ENCODE measurements at regions not wholly inside any gene's neighbourhood (a gene's known extent, or its start where the extent isn't known, plus 50 kb on each side); places are given as distances from the start of the nearest gene placed in this dataset.

- in situ Hi-C loops (cut with HindIII; ENCODE audit: low pct_unique_long_range_greater_than_20kb, low sequenced_read_pairs) = no loop called here
Measured at GRCh38 chr2:19409046-19409445, 50.6 kb upstream of the OSR1 start.

GRCh38 chr2:19408592-19408991 lies 50.2 kb upstream of the OSR1 start:
- Histone ChIP-seq H3K27ac (ENCODE audit: low read length) (no peak overlapping the region), H3K27me3 (ENCODE audit: control insufficient read depth, insufficient read depth, low read length) (no peaks in the 10 kb centered on the region), H3K4me3 (ENCODE audit: low read depth in 2 of 2, low read length in 2 of 2) (no peak overlapping the region), H3K9me3 (ENCODE audit: control insufficient read depth, insufficient read depth, low read depth, low read length) (no peaks in the 10 kb centered on the region), H3K36me3 (ENCODE audit: control insufficient read depth, insufficient read depth, low read length) (no peaks in the 10 kb centered on the region), H3K4me1 (ENCODE audit: control insufficient read depth, insufficient read depth, low read length) (no peaks in the 10 kb centered on the region)
- no peak for ATAC-seq
- CTCF ChIA-PET = no interaction called here
- POLR2A ChIA-PET = no interaction called here
- in situ Hi-C loops (cut with HindIII; ENCODE audit: low pct_unique_long_range_greater_than_20kb, low sequenced_read_pairs) = no loop called here
- no TSS peak for BruUV-seq (replicated peaks)
- TF ChIP-seq TCF7L2 (IDR thresholded peaks at IDR 0.05; ENCODE audit: low read depth, low read length) (no peak), SIN3A (IDR thresholded peaks at IDR 0.05; ENCODE audit: borderline replicate concordance, insufficient read depth, low read depth, low read length) (no peak), REST (IDR thresholded peaks at IDR 0.05; ENCODE audit: insufficient read depth in 1 of 2, low read depth in 2 of 2, low read length in 1 of 2) (no peak), CTCF (IDR thresholded peaks at IDR 0.05) (no peak), POLR2AphosphoS5 (IDR thresholded peaks at IDR 0.05; ENCODE audit: low read depth, low read length) (no peak)
- DNase-seq (ENCODE audit: low read depth, low spot score) = no peak
- intact Hi-C loops (cut with micrococcal nuclease; ENCODE audit: unreplicated experiment) = no loop called here

More at GRCh38 chr2:19409046-19409445, 50.6 kb upstream of the OSR1 start:
- Histone ChIP-seq H3K9me3 (ENCODE audit: control insufficient read depth, insufficient read depth, low read depth, low read length) (no peaks in the 10 kb centered on the region), H3K4me3 (ENCODE audit: low read depth in 2 of 2, low read length in 2 of 2) (no peak overlapping the region), H3K27ac (ENCODE audit: low read length) (no peak overlapping the region), H3K4me1 (ENCODE audit: control insufficient read depth, insufficient read depth, low read length) (no peaks in the 10 kb centered on the region), H3K27me3 (ENCODE audit: control insufficient read depth, insufficient read depth, low read length) (no peaks in the 10 kb centered on the region), H3K36me3 (ENCODE audit: control insufficient read depth, insufficient read depth, low read length) (no peaks in the 10 kb centered on the region)
- ChIA-PET CTCF (no interaction called here), POLR2A (no interaction called here)
- intact Hi-C loops (cut with micrococcal nuclease; ENCODE audit: unreplicated experiment) = no loop called here
- no TSS peak for BruUV-seq (replicated peaks)
- ATAC-seq (no peak), DNase-seq (ENCODE audit: low read depth, low spot score) (no peak)
- no peak for TF ChIP-seq REST (IDR thresholded peaks at IDR 0.05; ENCODE audit: insufficient read depth in 1 of 2, low read depth in 2 of 2, low read length in 1 of 2)
- TF ChIP-seq CTCF (IDR thresholded peaks at IDR 0.05) = no peak
- TF ChIP-seq POLR2AphosphoS5 (IDR thresholded peaks at IDR 0.05; ENCODE audit: low read depth, low read length) = no peak
- no peak for TF ChIP-seq SIN3A (IDR thresholded peaks at IDR 0.05; ENCODE audit: borderline replicate concordance, insufficient read depth, low read depth, low read length)
- no peak for TF ChIP-seq TCF7L2 (IDR thresholded peaks at IDR 0.05; ENCODE audit: low read depth, low read length)
